BJ (cell line): ENCODE measurements at regions not wholly inside any gene's neighbourhood (a gene's known extent, or its start where the extent isn't known, plus 50 kb on each side); places are given as distances from the start of the nearest gene placed in this dataset.

Experiments used
- CTCF ChIA-PET: fragments of 350-600 bp; formaldehyde crosslinking; extraction: SDS; loops from one replicate; lab custom pipeline; 2021; ENCODE audit warnings: antibody characterized with exemption, inconsistent platforms; lab: Yijun Ruan, JAX
- POLR2A ChIA-PET: fragments of 300-600 bp; sonication (Branson Sonifier 250); formaldehyde crosslinking; extraction: SDS; loops from one replicate; lab custom pipeline; 2021; ENCODE audit warnings: antibody characterized with exemption; lab: Charles Lee
- DNase-seq: peaks from one replicate; pipeline ENCODE4 v3.0.0-alpha.2; 2011; ENCODE audit warnings: low read depth
- H3K27me3 ChIP-seq: 2 replicates; pipeline ENCODE4 v1.6.0; 2011; ENCODE audit warnings: low read length; ENCODE audit not compliant: control insufficient read depth, insufficient read depth
- H3K36me3 ChIP-seq: 2 replicates; pipeline ENCODE4 v1.5.1; 2011; ENCODE audit warnings: low read length; ENCODE audit not compliant: control insufficient read depth, insufficient read depth
- H3K4me3 ChIP-seq: 2 replicates; pipeline ENCODE4 v1.5.1; 2011; ENCODE audit warnings: low read depth, mild to moderate bottlenecking, control low read depth, low read length
- TF ChIP-seq, protein P1 (sequence below): IDR thresholded peaks from 2 replicates; pipeline ENCODE4 v1.5.1; 2011; ENCODE audit warnings: low read depth, mild to moderate bottlenecking, control low read depth, inconsistent platforms, low read length, moderate library complexity; ENCODE audit not compliant: insufficient read depth

DNA sequence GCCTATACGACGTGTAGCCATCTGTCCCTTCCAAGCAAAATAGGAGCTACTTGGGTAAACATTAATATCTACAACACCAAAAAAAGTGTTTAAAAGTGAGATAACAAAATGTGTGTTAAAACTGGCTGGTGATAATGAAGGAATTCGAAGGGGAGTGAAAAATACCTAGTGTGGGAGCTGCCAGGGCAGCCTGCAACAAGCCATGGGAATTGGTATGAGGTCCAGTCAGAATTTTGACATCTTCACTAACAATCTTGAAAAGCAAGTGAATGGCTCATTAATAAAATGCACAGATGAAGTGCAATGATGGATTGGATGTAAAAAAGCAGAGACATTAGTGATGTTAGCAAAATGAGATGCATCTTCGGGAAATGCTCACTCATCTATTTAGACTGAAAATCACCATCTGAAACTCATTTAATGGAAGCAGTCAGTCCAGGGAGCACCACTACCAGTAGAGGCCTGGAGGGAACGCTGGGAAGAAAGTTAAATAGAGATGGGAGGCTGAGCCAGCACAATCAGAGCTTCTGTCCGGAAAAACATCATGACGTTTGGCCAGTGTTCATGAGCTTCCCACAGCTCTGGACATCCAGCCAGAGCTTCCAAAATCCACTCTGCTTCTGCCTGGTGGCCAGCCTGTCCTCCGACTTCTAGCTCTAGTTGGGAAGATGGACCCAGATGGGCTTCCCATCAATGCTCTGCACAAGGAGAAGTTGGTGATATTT is 405.0 kb upstream of the TMTC1 start:
- POLR2A ChIA-PET = no interaction called here
- H3K36me3 ChIP-seq = no peaks in the 10 kb centered on the region
- TF ChIP-seq, protein P1, sequence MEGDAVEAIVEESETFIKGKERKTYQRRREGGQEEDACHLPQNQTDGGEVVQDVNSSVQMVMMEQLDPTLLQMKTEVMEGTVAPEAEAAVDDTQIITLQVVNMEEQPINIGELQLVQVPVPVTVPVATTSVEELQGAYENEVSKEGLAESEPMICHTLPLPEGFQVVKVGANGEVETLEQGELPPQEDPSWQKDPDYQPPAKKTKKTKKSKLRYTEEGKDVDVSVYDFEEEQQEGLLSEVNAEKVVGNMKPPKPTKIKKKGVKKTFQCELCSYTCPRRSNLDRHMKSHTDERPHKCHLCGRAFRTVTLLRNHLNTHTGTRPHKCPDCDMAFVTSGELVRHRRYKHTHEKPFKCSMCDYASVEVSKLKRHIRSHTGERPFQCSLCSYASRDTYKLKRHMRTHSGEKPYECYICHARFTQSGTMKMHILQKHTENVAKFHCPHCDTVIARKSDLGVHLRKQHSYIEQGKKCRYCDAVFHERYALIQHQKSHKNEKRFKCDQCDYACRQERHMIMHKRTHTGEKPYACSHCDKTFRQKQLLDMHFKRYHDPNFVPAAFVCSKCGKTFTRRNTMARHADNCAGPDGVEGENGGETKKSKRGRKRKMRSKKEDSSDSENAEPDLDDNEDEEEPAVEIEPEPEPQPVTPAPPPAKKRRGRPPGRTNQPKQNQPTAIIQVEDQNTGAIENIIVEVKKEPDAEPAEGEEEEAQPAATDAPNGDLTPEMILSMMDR = no peak
- no peak for DNase-seq
- CTCF ChIA-PET = interaction anchor here (1.0 kb wide), 1 partner anchor 655 kb away, joined by 3 read pairs; no protein-coding TSS in a partner anchor
- H3K4me3 ChIP-seq = no peak overlapping the region
- H3K27me3 ChIP-seq = no peaks in the 10 kb centered on the region

DNA sequence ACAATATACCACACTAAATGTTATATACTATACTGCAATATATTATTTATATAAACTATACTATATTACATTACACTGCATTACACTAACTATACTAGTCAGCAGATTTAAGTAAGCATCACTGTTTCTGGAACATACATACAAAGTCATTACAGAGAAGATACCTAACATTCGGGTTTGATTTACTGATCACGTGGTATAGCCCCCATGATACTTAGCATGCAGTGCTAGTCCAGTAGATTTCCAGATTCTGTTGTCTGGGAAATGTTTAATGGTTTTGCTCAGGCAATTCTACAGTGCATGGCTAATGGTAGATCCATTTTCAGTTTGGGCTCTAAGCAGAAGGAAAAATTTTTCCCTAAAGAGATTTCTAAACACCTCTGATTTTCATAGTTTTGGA is 403.7 kb upstream of the TMTC1 start:
- Histone ChIP-seq H3K27me3 (no peaks in the 10 kb centered on the region), H3K4me3 (no peak overlapping the region), H3K36me3 (no peaks in the 10 kb centered on the region)
- TF ChIP-seq, protein P1 = no peak
- ChIA-PET CTCF (no interaction called here), POLR2A (no interaction called here)
- DNase-seq = no peak

DNA sequence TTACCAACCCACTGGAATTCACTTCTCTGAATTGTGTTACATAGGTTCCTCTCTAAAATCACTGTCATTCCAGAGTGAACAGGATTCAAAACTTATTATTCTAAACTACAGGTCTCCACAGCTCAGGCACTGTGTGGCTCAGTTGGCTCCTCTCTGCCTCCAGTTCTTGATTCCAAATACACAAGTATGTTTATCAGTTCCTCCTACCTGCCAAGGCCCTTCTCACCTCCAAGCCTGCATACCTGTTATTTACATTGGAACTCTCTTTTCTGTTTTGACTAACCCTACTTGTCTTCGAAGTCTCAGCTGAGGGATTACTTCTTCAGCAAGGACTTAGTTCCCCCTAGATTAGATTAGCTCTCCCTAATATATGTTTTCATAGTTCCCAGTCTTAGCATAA is 397.6 kb upstream of the TMTC1 start:
- TF ChIP-seq, protein P1 = no peak
- Histone ChIP-seq H3K27me3 (no peaks in the 10 kb centered on the region), H3K36me3 (no peaks in the 10 kb centered on the region), H3K4me3 (no peak overlapping the region)
- DNase-seq = no peak
- ChIA-PET POLR2A (no interaction called here), CTCF (no interaction called here)

DNA sequence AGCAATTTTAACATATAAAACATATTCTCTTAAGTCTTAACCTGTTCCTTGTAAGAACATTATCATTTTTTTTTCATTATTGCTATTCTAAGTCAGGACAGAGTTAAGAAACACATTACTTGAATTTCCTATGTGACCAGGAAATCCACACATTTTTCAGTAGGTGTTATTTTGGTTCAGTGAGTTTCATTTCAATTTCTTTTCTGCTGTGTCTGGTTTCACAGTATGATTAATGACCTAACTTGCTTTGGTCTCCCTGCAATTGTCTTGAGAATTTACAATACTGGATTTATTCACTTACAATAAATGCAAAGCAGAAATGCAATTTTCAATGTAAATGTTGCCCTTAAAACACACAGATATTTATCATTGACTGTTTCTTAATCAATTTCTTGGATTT is 396.9 kb upstream of the TMTC1 start:
- CTCF ChIA-PET = no interaction called here
- no peak for DNase-seq
- H3K36me3 ChIP-seq = no peaks in the 10 kb centered on the region
- no peak overlapping the region for H3K4me3 ChIP-seq
- TF ChIP-seq, protein P1 = no peak
- H3K27me3 ChIP-seq = no peaks in the 10 kb centered on the region
- POLR2A ChIA-PET = no interaction called here

DNA sequence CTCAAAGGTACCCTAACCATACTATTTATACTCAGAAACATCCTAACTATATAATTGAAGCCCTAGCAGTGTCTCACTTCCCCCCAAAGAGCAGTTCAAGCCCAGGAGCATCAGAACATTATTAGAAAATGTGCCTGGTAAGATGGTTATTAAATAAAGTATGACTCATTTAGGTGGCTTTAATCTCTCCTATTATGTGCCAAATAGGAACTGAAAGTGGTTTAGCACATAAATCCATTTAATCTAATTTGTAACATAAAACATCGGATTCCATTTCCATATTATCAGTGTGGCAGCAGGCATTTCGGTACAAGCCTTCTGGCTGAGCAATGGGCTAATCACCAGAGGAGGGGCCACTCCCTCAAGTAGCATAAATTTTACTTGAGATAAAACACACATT is 395.2 kb upstream of the TMTC1 start:
- Histone ChIP-seq H3K36me3 (no peaks in the 10 kb centered on the region), H3K27me3 (no peaks in the 10 kb centered on the region), H3K4me3 (no peak overlapping the region)
- no peak for DNase-seq
- TF ChIP-seq, protein P1 = no peak
- ChIA-PET CTCF (no interaction called here), POLR2A (no interaction called here)
